HG03469 (cell line): ENCODE measurements at regions not wholly inside any gene's neighbourhood (a gene's known extent, or its start where the extent isn't known, plus 50 kb on each side); places are given as distances from the start of the nearest gene placed in this dataset.

Experiments
- ATAC-seq: cut with Tn5 transposase; IDR thresholded peaks from one replicate; pipeline ENCODE4 v1.9.1; 2021; ENCODE audit warnings: mild to moderate bottlenecking, moderate library complexity, moderate number of reproducible peaks; ENCODE audit not compliant: unreplicated experiment

- no peak for ATAC-seq
These were observed 446.6 kb downstream of the ANKRD7 start for GRCh38 chr7:118671149-118671548.

- ATAC-seq = no peak
These were observed 460.3 kb downstream of the ANKRD7 start for GRCh38 chr7:118684796-118685195.

- ATAC-seq = no peak
These were observed 464.9 kb downstream of the ANKRD7 start for GRCh38 chr7:118689403-118689802.

- ATAC-seq = no peak
These were observed 472.4 kb downstream of the ANKRD7 start for GRCh38 chr7:118696879-118697278.

- ATAC-seq = no peak
These were observed 474.7 kb downstream of the ANKRD7 start for GRCh38 chr7:118699222-118699621.

- no peak for ATAC-seq
These were observed 484.2 kb downstream of the ANKRD7 start for GRCh38 chr7:118708741-118709140.

GRCh38 chr7:118711688-118712087, 487.2 kb downstream of the ANKRD7 start:
- ATAC-seq = no peak

- ATAC-seq = no peak
These were observed 488.5 kb downstream of the ANKRD7 start for GRCh38 chr7:118713039-118713438.

- no peak for ATAC-seq
These were observed 496.1 kb downstream of the ANKRD7 start for GRCh38 chr7:118720632-118721031.

- no peak for ATAC-seq
These were observed 507.4 kb downstream of the ANKRD7 start for GRCh38 chr7:118731854-118732253.

- no peak for ATAC-seq
These were observed 510.0 kb downstream of the ANKRD7 start for GRCh38 chr7:118734541-118734940.

- ATAC-seq = no peak
These were observed 510.9 kb downstream of the ANKRD7 start for GRCh38 chr7:118735441-118735840.

- ATAC-seq = no peak
These were observed 513.4 kb downstream of the ANKRD7 start for GRCh38 chr7:118737935-118738334.

- no peak for ATAC-seq
These were observed 521.4 kb downstream of the ANKRD7 start for GRCh38 chr7:118745927-118746326.

- no peak for ATAC-seq
These were observed 523.0 kb downstream of the ANKRD7 start for GRCh38 chr7:118747473-118747872.

- no peak for ATAC-seq
These were observed 529.0 kb downstream of the ANKRD7 start for GRCh38 chr7:118753479-118753878.

- no peak for ATAC-seq
These were observed 530.1 kb downstream of the ANKRD7 start for GRCh38 chr7:118754608-118755007.

GRCh38 chr7:118755067-118755625, 530.6 kb downstream of the ANKRD7 start:
- ATAC-seq = no peak

- no peak for ATAC-seq
These were observed 532.6 kb downstream of the ANKRD7 start for GRCh38 chr7:118757066-118757465.

GRCh38 chr7:118758582-118758981, 534.1 kb downstream of the ANKRD7 start:
- no peak for ATAC-seq

GRCh38 chr7:118759921-118760320, 535.4 kb downstream of the ANKRD7 start:
- no peak for ATAC-seq

- ATAC-seq = no peak
These were observed 537.9 kb downstream of the ANKRD7 start for GRCh38 chr7:118762451-118762850.

- ATAC-seq = no peak
These were observed 539.7 kb downstream of the ANKRD7 start for GRCh38 chr7:118764221-118764620.
